ENCODE measurements at regions not wholly inside any gene's neighbourhood (a gene's known extent, or its start where the extent isn't known, plus 50 kb on each side); places are given as distances from the start of the nearest gene placed in this dataset.
"Not testable (repeated sequence)": the region's sequence is repeated elsewhere in the genome, so short reads cannot be mapped to it uniquely, and the experiment has no call there.

- DNase-seq: no peak
Observed at GRCh38 chr14:43853541-43853940, 653.5 kb downstream of the FSCB start.

- DNase-seq: no peak
Observed at GRCh38 chr14:43803076-43803689, 703.9 kb downstream of the FSCB start.

DNA sequence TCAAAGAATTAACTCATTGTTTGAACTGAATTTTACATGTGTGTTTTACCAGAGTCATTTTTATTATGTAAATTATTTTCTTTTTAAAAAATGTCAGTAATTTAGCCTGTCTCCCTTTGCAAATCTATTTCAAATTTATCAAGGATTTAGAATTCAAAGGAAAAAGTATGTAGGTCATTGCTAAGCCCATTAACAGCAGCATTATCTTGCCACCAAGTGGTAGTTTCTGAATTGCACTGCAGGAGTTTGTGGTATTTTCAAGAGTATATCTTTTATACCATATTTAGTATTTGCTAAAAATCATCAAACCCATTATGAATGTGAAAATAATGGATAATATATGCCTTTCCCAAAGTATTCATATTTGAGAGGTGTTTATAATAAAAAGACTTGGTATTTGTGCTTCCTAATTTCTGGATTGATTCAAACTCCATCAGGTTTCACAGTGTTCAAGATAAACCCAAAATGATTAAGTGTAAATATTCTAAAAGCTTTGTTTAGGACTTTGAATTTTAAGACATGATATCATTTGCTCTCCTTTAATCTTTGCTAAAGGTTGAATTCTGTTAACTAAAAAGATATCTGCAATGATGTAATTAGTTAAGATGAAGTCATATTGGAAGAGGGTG is 711.4 kb downstream of the FSCB start:
- DNase-seq: no peak

GRCh38 chr14:43793579-43793978 is 713.5 kb downstream of the FSCB start:
- no peak for DNase-seq

GRCh38 chr14:43792980-43793379 is 714.1 kb downstream of the FSCB start:
- no peak for DNase-seq

- DNase-seq: no peak
Observed at GRCh38 chr14:43790681-43791080, 716.4 kb downstream of the FSCB start.

DNA sequence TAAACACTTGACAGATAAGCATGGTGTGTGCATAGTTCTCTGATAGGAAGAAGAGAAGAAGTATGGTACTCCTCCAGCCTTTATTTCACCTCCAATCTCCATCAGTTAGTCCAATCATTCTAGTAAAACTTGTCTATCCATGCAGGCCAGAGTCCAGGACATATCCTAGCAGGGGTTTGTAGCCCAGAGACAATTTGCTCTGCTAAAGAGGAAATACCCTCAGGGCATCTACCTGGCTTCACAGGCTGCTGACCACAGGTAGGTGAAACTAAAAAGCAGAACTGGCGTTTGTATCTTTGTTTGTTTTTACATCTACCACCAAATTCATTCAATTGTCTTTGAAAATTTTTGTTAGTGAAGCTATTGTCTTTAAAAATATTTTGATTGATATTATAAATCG is 717.6 kb downstream of the FSCB start:
- DNase-seq: no peak

- DNase-seq: no peak
Observed at GRCh38 chr14:43786066-43786762, 720.9 kb downstream of the FSCB start.

DNA sequence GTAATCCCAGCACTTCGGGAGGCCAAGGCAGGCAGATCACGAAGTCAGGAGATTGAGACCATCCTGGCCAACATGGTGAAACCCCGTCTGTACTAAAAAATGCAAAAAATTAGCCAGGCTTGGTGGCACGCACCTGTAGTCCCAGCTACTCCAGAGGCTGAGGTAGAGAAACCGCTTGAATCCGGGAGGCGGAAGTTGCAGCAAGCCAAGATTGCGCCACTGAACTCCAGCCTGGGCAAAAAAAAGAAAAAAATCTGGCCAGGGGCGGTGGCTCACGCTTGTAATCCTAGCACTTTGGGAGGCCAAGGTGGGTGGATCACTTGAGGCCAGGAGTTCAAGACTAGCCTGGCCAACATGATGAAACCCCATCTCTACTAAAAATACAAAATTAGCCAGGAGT is 722.7 kb downstream of the FSCB start:
- not testable (repeated sequence) for DNase-seq

- no peak for DNase-seq
Observed at GRCh38 chr14:43778937-43779639, 728.0 kb downstream of the FSCB start.

GRCh38 chr14:43778570-43778936 is 728.5 kb downstream of the FSCB start:
- no peak for DNase-seq

DNA sequence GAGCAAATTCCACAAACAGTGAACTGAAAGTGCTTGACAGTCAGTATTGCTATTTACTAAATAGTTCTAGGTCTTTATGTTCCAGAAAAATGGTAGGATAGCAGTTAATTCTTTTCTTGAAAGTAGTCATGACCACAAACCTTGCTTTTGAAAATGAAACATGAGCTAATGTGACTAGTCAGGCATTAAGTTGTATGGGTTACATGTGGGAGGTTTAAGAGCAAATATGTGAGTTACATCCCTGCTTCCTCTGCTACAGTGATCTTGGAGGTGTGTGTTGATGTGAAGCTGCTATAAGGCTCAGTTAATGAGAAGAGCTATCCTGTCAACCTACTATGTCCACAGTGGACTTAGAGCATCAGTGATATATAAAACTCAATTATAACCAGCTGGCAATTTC is 741.6 kb downstream of the FSCB start:
- DNase-seq: no peak

GRCh38 chr14:43764433-43764832 is 742.6 kb downstream of the FSCB start:
- DNase-seq: no peak

GRCh38 chr14:43755707-43756106 is 751.4 kb downstream of the FSCB start:
- DNase-seq: no peak

GRCh38 chr14:43754838-43755237 is 752.2 kb downstream of the FSCB start:
- no peak for DNase-seq

- no peak for DNase-seq
Observed at GRCh38 chr14:43745746-43746145, 761.3 kb downstream of the FSCB start.

- DNase-seq: no peak
Observed at GRCh38 chr14:43735932-43736331, 771.2 kb downstream of the FSCB start.

- no peak for DNase-seq
Observed at GRCh38 chr14:43729143-43729542, 777.9 kb downstream of the FSCB start.

DNA sequence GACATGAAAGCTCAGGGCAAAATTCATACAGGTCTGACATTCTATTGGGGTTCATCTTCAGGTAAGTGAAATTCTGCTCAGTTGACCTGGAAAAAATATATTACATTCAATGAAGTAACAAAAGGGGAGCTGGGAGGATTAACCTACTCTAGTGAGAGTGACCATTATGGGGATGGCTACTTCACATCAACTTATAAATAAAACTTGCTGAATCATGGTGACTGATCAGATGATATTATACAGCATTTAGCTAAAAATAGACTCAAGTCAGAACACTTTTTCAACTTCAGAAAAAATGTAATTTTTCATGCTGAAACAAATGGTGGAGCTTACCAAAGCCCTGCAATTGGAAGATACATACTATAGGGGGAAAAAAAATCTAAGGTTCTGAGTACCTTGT is 800.2 kb downstream of the FSCB start:
- no peak for DNase-seq

- not testable (repeated sequence) for DNase-seq
Observed at GRCh38 chr14:43698561-43699284, 808.4 kb downstream of the FSCB start.

- DNase-seq: no peak
Observed at GRCh38 chr14:43697003-43697402, 810.1 kb downstream of the FSCB start.

DNA sequence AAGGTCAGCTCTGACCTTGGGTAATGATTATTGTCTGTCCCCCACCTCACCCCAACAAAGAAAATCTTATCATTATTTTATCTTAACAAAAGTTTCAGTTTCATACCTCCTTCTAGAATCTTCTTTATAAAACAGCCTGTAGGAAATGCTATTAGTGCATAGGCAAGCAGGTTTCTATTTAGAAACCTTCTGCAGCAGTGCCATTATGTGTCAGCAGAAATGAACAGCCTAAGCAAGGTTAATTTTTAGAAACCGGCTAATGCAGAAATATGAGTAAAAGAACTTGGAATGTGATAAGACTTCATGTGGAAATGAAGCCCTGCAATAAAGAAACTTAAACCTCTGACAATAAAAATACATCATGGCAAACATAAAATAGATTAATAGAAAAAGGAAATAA is 814.4 kb downstream of the FSCB start:
- no peak for DNase-seq

GRCh38 chr14:43687921-43688320 is 819.2 kb downstream of the FSCB start:
- DNase-seq: no peak

All from occipital lobe (tissue), 1 donor.